Fibroblast of lung (primary cell): ENCODE measurements at regions not wholly inside any gene's neighbourhood (a gene's known extent, or its start where the extent isn't known, plus 50 kb on each side); places are given as distances from the start of the nearest gene placed in this dataset.

Source experiments
- DNase-seq, 2 donors: peaks; one replicate each; pipeline versions ENCODE4 v3.0.0 to v3.0.0-alpha.2; 2010; ENCODE audit warnings: low read depth in 2 of 2
- H2AFZ ChIP-seq: 2 replicates; pipeline ENCODE4 v1.5.1; 2012; ENCODE audit warnings: low read length, control low read depth, inconsistent platforms
- H3K27ac ChIP-seq: 2 replicates; pipeline ENCODE4 v1.5.1; 2011; ENCODE audit warnings: low read length, control low read depth; ENCODE audit not compliant: insufficient read depth
- H3K27me3 ChIP-seq: 2 replicates; pipeline ENCODE4 v1.5.1; 2011; ENCODE audit warnings: mild to moderate bottlenecking, low read length; ENCODE audit not compliant: control insufficient read depth, insufficient read depth
- H3K36me3 ChIP-seq: 2 replicates; pipeline ENCODE4 v1.5.1; 2011; ENCODE audit warnings: low read length; ENCODE audit not compliant: control insufficient read depth, insufficient read depth
- H3K4me1 ChIP-seq: 2 replicates; pipeline ENCODE4 v1.5.1; 2011; ENCODE audit warnings: low read length; ENCODE audit not compliant: control insufficient read depth, insufficient read depth; ENCODE audit errors: extremely low read depth
- H3K4me2 ChIP-seq: 2 replicates; pipeline ENCODE4 v1.5.1; 2011; ENCODE audit warnings: low read length, control low read depth; ENCODE audit not compliant: insufficient read depth; ENCODE audit errors: extremely low read depth
- H3K4me3 ChIP-seq, 4 experiments: fragments of 200-600 bp in 1 of 4; sonication (generic) in 1 of 4; replicated peaks in 1 of 4; 2 replicates each; pipeline ENCODE4 v1.5.1; 2011 to 2016; ENCODE audit warnings: low read length in 4 of 4, low read depth in 3 of 4, mild to moderate bottlenecking in 3 of 4, control low read depth in 2 of 4, inconsistent platforms in 1 of 4, mixed read lengths in 1 of 4; ENCODE audit not compliant: insufficient read depth in 1 of 4; ENCODE audit errors: control extremely low read depth in 1 of 4
- H3K79me2 ChIP-seq: 2 replicates; pipeline ENCODE4 v1.5.1; 2012; ENCODE audit warnings: mild to moderate bottlenecking, low read length, inconsistent platforms; ENCODE audit not compliant: control insufficient read depth, insufficient read depth
- H3K9ac ChIP-seq: 2 replicates; pipeline ENCODE4 v1.5.1; 2011; ENCODE audit warnings: mild to moderate bottlenecking, low read length, control low read depth; ENCODE audit not compliant: insufficient read depth
- H3K9me3 ChIP-seq: 2 replicates; pipeline ENCODE4 v1.5.1; 2012; ENCODE audit warnings: low read depth, low read length; ENCODE audit not compliant: control insufficient read depth, insufficient read depth
- H4K20me1 ChIP-seq: 2 replicates; pipeline ENCODE4 v1.5.1; 2011; ENCODE audit warnings: low read length; ENCODE audit not compliant: control insufficient read depth, insufficient read depth; ENCODE audit errors: extremely low read depth
- EZH2 ChIP-seq: IDR thresholded peaks from 2 replicates; pipeline ENCODE4 v1.5.1; 2012; ENCODE audit warnings: low read length, control low read depth, mild to moderate bottlenecking; ENCODE audit errors: missing control alignments
- TF ChIP-seq, protein P1 (sequence below), 2 donors: IDR thresholded peaks in 1 of 2; conservative IDR thresholded peaks in 1 of 2; 1 replicate in 1 of 2; 2 replicates in 1 of 2; pipeline ENCODE4 v1.5.1; 2011 to 2012; ENCODE audit warnings: low read length in 2 of 2, control low read depth in 1 of 2, inconsistent platforms in 1 of 2, low read depth in 1 of 2, mild to moderate bottlenecking in 1 of 2

DNA sequence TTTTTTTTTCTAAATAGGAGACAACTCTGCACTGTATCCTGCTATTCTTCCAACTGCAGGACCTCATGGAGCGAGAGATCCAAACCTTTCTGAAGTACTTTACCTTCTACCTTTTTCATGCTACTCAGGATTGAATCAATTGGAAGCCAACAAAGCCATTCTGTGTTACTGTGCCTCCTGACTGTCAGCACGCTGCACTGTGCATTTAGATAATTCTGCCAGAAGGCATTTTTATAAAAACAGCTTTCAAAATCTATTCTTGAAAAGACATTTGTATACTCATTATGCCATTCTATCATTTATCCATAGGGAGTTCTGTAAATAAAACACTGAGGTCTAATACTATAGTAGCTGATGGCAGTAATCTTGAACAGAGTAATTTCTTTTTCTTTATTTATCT lies 142.8 kb downstream of the SLIT2 start:
- H2AFZ ChIP-seq = no peak overlapping the region
- no peaks in the 10 kb centered on the region for H3K9me3 ChIP-seq
- TF ChIP-seq EZH2 = no peak
- TF ChIP-seq, protein P1, sequence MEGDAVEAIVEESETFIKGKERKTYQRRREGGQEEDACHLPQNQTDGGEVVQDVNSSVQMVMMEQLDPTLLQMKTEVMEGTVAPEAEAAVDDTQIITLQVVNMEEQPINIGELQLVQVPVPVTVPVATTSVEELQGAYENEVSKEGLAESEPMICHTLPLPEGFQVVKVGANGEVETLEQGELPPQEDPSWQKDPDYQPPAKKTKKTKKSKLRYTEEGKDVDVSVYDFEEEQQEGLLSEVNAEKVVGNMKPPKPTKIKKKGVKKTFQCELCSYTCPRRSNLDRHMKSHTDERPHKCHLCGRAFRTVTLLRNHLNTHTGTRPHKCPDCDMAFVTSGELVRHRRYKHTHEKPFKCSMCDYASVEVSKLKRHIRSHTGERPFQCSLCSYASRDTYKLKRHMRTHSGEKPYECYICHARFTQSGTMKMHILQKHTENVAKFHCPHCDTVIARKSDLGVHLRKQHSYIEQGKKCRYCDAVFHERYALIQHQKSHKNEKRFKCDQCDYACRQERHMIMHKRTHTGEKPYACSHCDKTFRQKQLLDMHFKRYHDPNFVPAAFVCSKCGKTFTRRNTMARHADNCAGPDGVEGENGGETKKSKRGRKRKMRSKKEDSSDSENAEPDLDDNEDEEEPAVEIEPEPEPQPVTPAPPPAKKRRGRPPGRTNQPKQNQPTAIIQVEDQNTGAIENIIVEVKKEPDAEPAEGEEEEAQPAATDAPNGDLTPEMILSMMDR (conservative IDR thresholded peaks at IDR 0.05 in 1 of 2, IDR thresholded peaks at IDR 0.05 in 1 of 2; ENCODE audit: low read depth in 1 of 2, low read length in 2 of 2) = no peak
- no peaks in the 10 kb centered on the region for H3K36me3 ChIP-seq
- H3K9ac ChIP-seq = no peak overlapping the region
- no peaks in the 10 kb centered on the region for H3K27me3 ChIP-seq
- no peaks in the 10 kb centered on the region for H4K20me1 ChIP-seq
- no peak overlapping the region for H3K27ac ChIP-seq
- H3K79me2 ChIP-seq = no peaks in the 10 kb centered on the region
- H3K4me3 ChIP-seq = no peak overlapping the region
- H3K4me1 ChIP-seq = no peaks in the 10 kb centered on the region
- no peak for DNase-seq
- H3K4me2 ChIP-seq = no peak overlapping the region

DNA sequence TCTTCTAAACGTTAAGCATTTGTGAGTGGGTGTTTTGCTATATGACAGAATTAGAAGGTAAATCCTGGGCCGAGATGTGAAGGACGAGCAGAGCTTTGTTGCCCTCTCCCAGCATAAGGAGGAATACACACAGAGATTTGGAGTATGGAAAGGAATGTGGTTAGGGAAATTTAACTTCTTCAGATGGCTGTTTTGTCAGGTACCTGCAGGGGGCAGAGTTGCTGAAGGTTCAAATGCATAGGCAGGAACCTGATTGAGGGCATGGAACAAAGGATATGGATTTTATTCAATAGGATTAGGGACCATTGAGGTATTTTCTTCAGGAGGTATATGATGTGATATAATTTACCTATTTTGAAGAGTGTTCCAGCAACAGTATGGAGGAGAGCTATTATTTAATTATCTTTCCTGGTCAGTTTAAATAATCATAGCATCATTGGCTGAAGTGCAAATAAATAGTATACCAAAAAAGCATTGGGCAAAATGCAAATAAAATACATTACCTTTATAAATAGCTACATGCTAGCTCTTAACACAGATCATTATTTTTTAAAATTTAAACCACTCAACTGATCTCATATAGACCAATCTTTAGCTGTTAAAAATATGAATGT lies 143.6 kb downstream of the SLIT2 start:
- DNase-seq = peak; percentile 14 to 45

DNA sequence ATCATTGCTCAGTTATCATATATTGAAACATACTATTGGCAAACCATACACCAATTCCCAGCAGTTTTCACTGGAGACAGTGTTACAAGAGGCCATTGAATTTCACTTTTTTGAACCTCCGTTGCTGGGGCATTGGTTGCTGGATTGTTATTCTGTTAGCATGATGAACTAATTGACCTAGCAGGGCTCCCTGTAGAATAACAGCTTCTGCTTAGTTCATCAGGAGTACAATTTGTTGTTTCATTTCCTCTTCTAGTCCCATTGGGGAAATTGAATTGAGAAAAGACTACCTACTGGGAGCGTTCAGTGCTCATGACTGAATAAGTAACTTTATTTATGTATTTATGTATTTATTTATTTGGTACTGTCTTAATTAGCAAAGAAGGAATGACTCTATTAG lies 151.6 kb downstream of the SLIT2 start:
- Histone ChIP-seq H3K4me2 (no peak overlapping the region), H4K20me1 (no peaks in the 10 kb centered on the region), H3K27ac (no peak overlapping the region), H3K4me1 (no peaks in the 10 kb centered on the region), H3K27me3 (no peaks in the 10 kb centered on the region), H3K4me3 (no peak overlapping the region), H2AFZ (no peak overlapping the region), H3K9ac (no peak overlapping the region), H3K36me3 (no peaks in the 10 kb centered on the region), H3K79me2 (no peaks in the 10 kb centered on the region), H3K9me3 (no peaks in the 10 kb centered on the region)
- no peak for DNase-seq
- TF ChIP-seq, protein P1 (conservative IDR thresholded peaks at IDR 0.05 in 1 of 2, IDR thresholded peaks at IDR 0.05 in 1 of 2; ENCODE audit: low read depth in 1 of 2, low read length in 2 of 2) = no peak
- no peak for TF ChIP-seq EZH2

More for the DNA sequence above, 143.6 kb downstream of the SLIT2 start:
- H3K9ac ChIP-seq = no peak overlapping the region
- H3K27ac ChIP-seq = no peak overlapping the region
- H4K20me1 ChIP-seq = no peaks in the 10 kb centered on the region
- H3K4me1 ChIP-seq = no peaks in the 10 kb centered on the region
- H3K36me3 ChIP-seq = no peaks in the 10 kb centered on the region
- H2AFZ ChIP-seq = no peak overlapping the region
- H3K9me3 ChIP-seq = no peaks in the 10 kb centered on the region
- H3K27me3 ChIP-seq = no peaks in the 10 kb centered on the region
- no peaks in the 10 kb centered on the region for H3K79me2 ChIP-seq
- no peak overlapping the region for H3K4me3 ChIP-seq
- no peak overlapping the region for H3K4me2 ChIP-seq
- TF ChIP-seq EZH2 = no peak
- TF ChIP-seq, protein P1 (conservative IDR thresholded peaks at IDR 0.05 in 1 of 2, IDR thresholded peaks at IDR 0.05 in 1 of 2; ENCODE audit: low read depth in 1 of 2, low read length in 2 of 2) = peak; percentile 53 to 77
